HEK293T (cell line): ENCODE measurements at regions not wholly inside any gene's neighbourhood (a gene's known extent, or its start where the extent isn't known, plus 50 kb on each side); places are given as distances from the start of the nearest gene placed in this dataset.

Source experiments
- ARNT ChIP-seq: fragments of 450-650 bp; IDR thresholded peaks from 2 replicates; pipeline ENCODE4 v1.6.1; 2017; ENCODE audit warnings: mild to moderate bottlenecking
- BHLHE40 ChIP-seq: fragments of 450-650 bp; IDR thresholded peaks from 2 replicates; pipeline ENCODE4 v1.6.1; 2016; ENCODE audit warnings: mild to moderate bottlenecking, moderate library complexity, borderline replicate concordance
- CTBP1 ChIP-seq: fragments of 450-650 bp; IDR thresholded peaks from 2 replicates; pipeline ENCODE4 v1.6.1; 2016; ENCODE audit warnings: borderline replicate concordance
- ELF4 ChIP-seq: fragments of 450-650 bp; IDR thresholded peaks from 2 replicates; pipeline ENCODE4 v1.6.1; 2017; ENCODE audit warnings: antibody characterized with exemption
- FOXA1 ChIP-seq: fragments of 450-650 bp; IDR thresholded peaks from 2 replicates; pipeline ENCODE4 v1.6.1; 2016; ENCODE audit warnings: mild to moderate bottlenecking
- FOXM1 ChIP-seq: fragments of 450-650 bp; IDR thresholded peaks from 2 replicates; pipeline ENCODE4 v1.6.1; 2017; ENCODE audit warnings: mild to moderate bottlenecking, borderline replicate concordance
- HDGF ChIP-seq: fragments of 450-650 bp; IDR thresholded peaks from 2 replicates; pipeline ENCODE4 v1.6.1; 2017; ENCODE audit warnings: antibody characterized with exemption, borderline replicate concordance
- LEF1 ChIP-seq: fragments of 450-650 bp; IDR thresholded peaks from 2 replicates; pipeline ENCODE4 v1.6.1; 2017; ENCODE audit warnings: mild to moderate bottlenecking, borderline replicate concordance
- NFRKB ChIP-seq: fragments of 450-650 bp; IDR thresholded peaks from 2 replicates; pipeline ENCODE4 v1.6.1; 2016; ENCODE audit warnings: mild to moderate bottlenecking, moderate library complexity
- SP1 ChIP-seq: fragments of 450-650 bp; IDR thresholded peaks from 2 replicates; pipeline ENCODE4 v1.6.1; 2017
- SUZ12 ChIP-seq: fragments of 450-650 bp; IDR thresholded peaks from 2 replicates; pipeline ENCODE4 v1.6.1; 2016; ENCODE audit warnings: mild to moderate bottlenecking
- ZNF384 ChIP-seq: fragments of 450-650 bp; IDR thresholded peaks from 2 replicates; pipeline ENCODE4 v1.6.1; 2016

GRCh38 chr18:72623444-72623843, 79.3 kb upstream of the CBLN2 start:
- TF ChIP-seq NFRKB: no peak
- no peak for TF ChIP-seq FOXM1
- no peak for TF ChIP-seq SP1
- TF ChIP-seq ZNF384: no peak
- no peak for TF ChIP-seq FOXA1
- TF ChIP-seq SUZ12: no peak
- no peak for TF ChIP-seq BHLHE40
- TF ChIP-seq ELF4: no peak
- TF ChIP-seq ARNT: no peak
- no peak for TF ChIP-seq HDGF
- TF ChIP-seq CTBP1: no peak
- TF ChIP-seq LEF1: no peak
